ENCODE measurements at regions not wholly inside any gene's neighbourhood (a gene's known extent, or its start where the extent isn't known, plus 50 kb on each side); places are given as distances from the start of the nearest gene placed in this dataset.

- Histone ChIP-seq H3K27ac (no peak overlapping the region), H3K9me3 (no peaks in the 10 kb centered on the region), H3K4me1 (ENCODE audit: insufficient read depth) (no peaks in the 10 kb centered on the region), H3K36me3 (no peaks in the 10 kb centered on the region), H3K27me3 (no peaks in the 10 kb centered on the region), H3K4me3 (no peak overlapping the region)
- WGBS, 3 donors = 83 to 89% (median 88%) methylated on average over 1 of the region's 1 CpG
- intact Hi-C loops (cut with DNase I) = no loop called here
- TF ChIP-seq EP300 (IDR thresholded peaks at IDR 0.05) (no peak), POLR2A (IDR thresholded peaks at IDR 0.05) (no peak)
- DNase-seq = no peak
These were observed 1895.9 kb upstream of the PCDH20 start for GRCh38 chr13:63311587-63311986.

GRCh38 chr13:63308549-63309165 is 1893.0 kb upstream of the PCDH20 start:
- Histone ChIP-seq H3K27me3 (no peaks in the 10 kb centered on the region), H3K9me3 (no peaks in the 10 kb centered on the region), H3K4me1 (ENCODE audit: insufficient read depth) (no peaks in the 10 kb centered on the region), H3K4me3 (no peak overlapping the region), H3K36me3 (no peaks in the 10 kb centered on the region), H3K27ac (no peak overlapping the region)
- intact Hi-C loops (cut with DNase I) = no loop called here
- TF ChIP-seq EP300 (IDR thresholded peaks at IDR 0.05) (no peak), CTCF (IDR thresholded peaks at IDR 0.05) (no peak), POLR2A (IDR thresholded peaks at IDR 0.05) (no peak)
- 69 to 77% (median 70%) methylated on average over 5 of the region's 5 CpGs for WGBS, 3 donors
- DNase-seq = no peak

DNA sequence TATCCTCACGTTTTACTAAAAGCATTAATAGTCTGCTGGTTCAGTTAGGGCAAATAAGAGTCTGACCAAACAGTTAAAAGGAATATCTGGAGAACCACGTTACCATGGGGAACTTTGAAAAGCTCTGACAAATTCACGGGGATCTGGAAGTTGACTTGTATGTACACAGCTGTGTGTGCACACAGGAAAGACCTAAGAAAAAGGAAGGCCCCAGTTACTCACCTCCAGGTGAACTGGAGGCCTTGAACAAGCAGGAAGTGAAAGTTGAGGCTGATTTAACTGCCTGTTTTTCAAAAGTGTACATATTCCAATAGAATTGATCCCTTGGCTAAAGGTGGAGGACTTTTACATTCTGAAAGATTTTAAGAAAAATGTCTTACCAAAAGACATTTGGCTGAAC is 1891.6 kb upstream of the PCDH20 start:
- no peaks in the 10 kb centered on the region for H3K36me3 ChIP-seq
- no peak for DNase-seq
- H3K4me1 ChIP-seq (ENCODE audit: insufficient read depth) = no peaks in the 10 kb centered on the region
- TF ChIP-seq CTCF (IDR thresholded peaks at IDR 0.05) (no peak), EP300 (IDR thresholded peaks at IDR 0.05) (no peak), POLR2A (IDR thresholded peaks at IDR 0.05) (no peak)
- no peak overlapping the region for H3K4me3 ChIP-seq
- intact Hi-C loops (cut with DNase I) = no loop called here
- 60 to 67% (median 64%) methylated on average over 3 of the region's 3 CpGs for WGBS, 3 donors
- H3K27ac ChIP-seq = no peak overlapping the region
- no peaks in the 10 kb centered on the region for H3K9me3 ChIP-seq
- no peaks in the 10 kb centered on the region for H3K27me3 ChIP-seq

- Histone ChIP-seq H3K4me3 (no peak overlapping the region), H3K36me3 (no peaks in the 10 kb centered on the region), H3K27ac (no peak overlapping the region), H3K4me1 (ENCODE audit: insufficient read depth) (no peaks in the 10 kb centered on the region), H3K9me3 (no peaks in the 10 kb centered on the region), H3K27me3 (no peaks in the 10 kb centered on the region)
- 95 to 97% (median 96%) methylated on average over 40 of the region's 40 CpGs for WGBS, 3 donors
- TF ChIP-seq EP300 (IDR thresholded peaks at IDR 0.05) = no peak
- no peak for TF ChIP-seq CTCF (IDR thresholded peaks at IDR 0.05)
- no peak for TF ChIP-seq POLR2A (IDR thresholded peaks at IDR 0.05)
- intact Hi-C loops (cut with DNase I) = no loop called here
- DNase-seq = no peak
These were observed 1890.0 kb upstream of the PCDH20 start for GRCh38 chr13:63305641-63306133.

GRCh38 chr13:63304497-63304896 is 1888.8 kb upstream of the PCDH20 start:
- Histone ChIP-seq H3K4me1 (ENCODE audit: insufficient read depth) (no peaks in the 10 kb centered on the region), H3K9me3 (no peaks in the 10 kb centered on the region), H3K27ac (no peak overlapping the region), H3K4me3 (no peak overlapping the region), H3K27me3 (no peaks in the 10 kb centered on the region), H3K36me3 (no peaks in the 10 kb centered on the region)
- intact Hi-C loops (cut with DNase I) = no loop called here
- DNase-seq = no peak
- WGBS, 3 donors = 96% methylated on average over 4 of the region's 4 CpGs
- no peak for TF ChIP-seq EP300 (IDR thresholded peaks at IDR 0.05)

Measured in ovary (tissue), 7 donors.